ENCODE measurements at regions not wholly inside any gene's neighbourhood (a gene's known extent, or its start where the extent isn't known, plus 50 kb on each side); places are given as distances from the start of the nearest gene placed in this dataset.

GRCh38 chr6:170024940-170025339, 265.9 kb downstream of the DLL1 start (continued):
- no peak for TF ChIP-seq ZNF462 (CRISPR knock-in tag; IDR thresholded peaks at IDR 0.05)
- no peak for TF ChIP-seq ZNF114 (CRISPR knock-in tag; IDR thresholded peaks at IDR 0.05)
- no peak for TF ChIP-seq POLR2AphosphoS5 (IDR thresholded peaks at IDR 0.05; ENCODE audit: low read depth)
- TF ChIP-seq CREB1 (CRISPR knock-in tag; IDR thresholded peaks at IDR 0.05; ENCODE audit: low read depth), result no peak
- TF ChIP-seq STAT1 (IDR thresholded peaks at IDR 0.05; ENCODE audit: unreplicated experiment), result no peak
- TF ChIP-seq EZH2phosphoT487 (IDR thresholded peaks at IDR 0.05; ENCODE audit: unreplicated experiment), result no peak

GRCh38 chr6:170023620-170024521, 267.0 kb downstream of the DLL1 start:
- no peak overlapping the region for H3K4me3 ChIP-seq
- no peak overlapping the region for H3K4me2 ChIP-seq
- peaks cover 11% of the 10 kb centered on the region; the same call in 2 of the 3 replicates for H3K36me3 Mint-ChIP-seq (ENCODE audit: low read depth)
- H3K79me2 ChIP-seq (replicated peaks; ENCODE audit: insufficient read depth), result no peaks in the 10 kb centered on the region
- H3K4me1 ChIP-seq (ENCODE audit: insufficient read depth), result no peaks in the 10 kb centered on the region
- peak overlapping the region; percentile 83; the same call in 1 of the 2 replicates for H2AFZ ChIP-seq
- no peaks in the 10 kb centered on the region for H4K20me1 ChIP-seq (replicated peaks; ENCODE audit: insufficient read depth)
- peak; percentile 18; the same call in 2 of the 3 replicates for ATAC-seq
- H3F3A ChIP-seq (replicated peaks; ENCODE audit: low read depth), result no peaks in the 10 kb centered on the region
- H3K27me3 ChIP-seq (ENCODE audit: insufficient read depth), result 0 out of 2 replicates have a peak, but pooled peaks cover 3% of the 10 kb centered on the region
- no peak overlapping the region for H3K27ac ChIP-seq (ENCODE audit: low read depth)
- H3K9me2 ChIP-seq (ENCODE audit: insufficient read depth), result 0 out of 2 replicates have a peak, but pooled peaks cover 8% of the 10 kb centered on the region
- TF ChIP-seq ZNF462 (CRISPR knock-in tag; IDR thresholded peaks at IDR 0.05), result no peak
- peaks cover 3% of the 10 kb centered on the region for H3K27me3 Mint-ChIP-seq (ENCODE audit: insufficient read depth, low read depth, poor library complexity)
- no peaks in the 10 kb centered on the region for H3K36me3 ChIP-seq (ENCODE audit: insufficient read depth)
- no peaks in the 10 kb centered on the region; the same call in 2 of the 3 replicates for H3K4me1 Mint-ChIP-seq
- no peak overlapping the region for H3K27ac Mint-ChIP-seq
- H3K9me3 Mint-ChIP-seq, result peaks cover 10% of the 10 kb centered on the region
- DNase-seq (ENCODE audit: low spot score), result no peak
- H3K4me3 Mint-ChIP-seq, result no peak overlapping the region

All from GM23338 (cell line).